Spleen (tissue), 7 donors: ENCODE measurements at regions not wholly inside any gene's neighbourhood (a gene's known extent, or its start where the extent isn't known, plus 50 kb on each side); places are given as distances from the start of the nearest gene placed in this dataset.

Experiments used
- CTCF ChIP-seq, 11 experiments: fragments of 200-600 bp in 7 of 11; fragments of 450-650 bp in 4 of 11; sonication (generic) in 4 of 11; IDR thresholded peaks in 8 of 11; conservative IDR thresholded peaks in 3 of 11; 1 replicate in 7 of 11; 2 replicates in 4 of 11; pipeline versions ENCODE4 v1.4.0 to v1.8.0; 2016 to 2021; ENCODE audit warnings: antibody characterized with exemption in 11 of 11, inconsistent platforms in 4 of 11, mild to moderate bottlenecking in 1 of 11
- POLR2A ChIP-seq, 3 donors: fragments of 450-650 bp; IDR thresholded peaks; one replicate each; pipeline ENCODE4 v1.5.1; 2017; ENCODE audit warnings: antibody characterized with exemption in 3 of 3, mild to moderate bottlenecking in 1 of 3
- donor health status: DM: no; HTN: no; CAD: no; lungs with moderate emphysema.
- donor health status: DM: no; HTN: no; CAD: no.
- donor health status: DM: no; HTN: no; CAD: no.

GRCh38 chr2:51149725-51150124 lies 117.8 kb upstream of the NRXN1 start:
- TF ChIP-seq CTCF (IDR thresholded peaks at IDR 0.05 in 8 of 11, conservative IDR thresholded peaks at IDR 0.05 in 3 of 11) (no peak), POLR2A (IDR thresholded peaks at IDR 0.05) (no peak)
